Fibroblast of the aortic adventitia (primary cell): ENCODE measurements at regions not wholly inside any gene's neighbourhood (a gene's known extent, or its start where the extent isn't known, plus 50 kb on each side); places are given as distances from the start of the nearest gene placed in this dataset.
A peak's percentile ranks its signal among the peaks of the same experiment; 100 is the strongest.

Experiments
- DNase-seq: peaks from one replicate; pipeline ENCODE4 v3.0.0-alpha.2; 2010; ENCODE audit warnings: low read depth
- H3K4me3 ChIP-seq: 2 replicates; pipeline ENCODE4 v1.5.1; 2011; ENCODE audit warnings: low read depth, mild to moderate bottlenecking, control low read depth, low read length, moderate library complexity
- TF ChIP-seq, protein P1 (sequence below): IDR thresholded peaks from 2 replicates; pipeline ENCODE4 v1.5.1; 2011; ENCODE audit warnings: mild to moderate bottlenecking, low read length, control low read depth, inconsistent platforms; ENCODE audit not compliant: insufficient read depth

DNA sequence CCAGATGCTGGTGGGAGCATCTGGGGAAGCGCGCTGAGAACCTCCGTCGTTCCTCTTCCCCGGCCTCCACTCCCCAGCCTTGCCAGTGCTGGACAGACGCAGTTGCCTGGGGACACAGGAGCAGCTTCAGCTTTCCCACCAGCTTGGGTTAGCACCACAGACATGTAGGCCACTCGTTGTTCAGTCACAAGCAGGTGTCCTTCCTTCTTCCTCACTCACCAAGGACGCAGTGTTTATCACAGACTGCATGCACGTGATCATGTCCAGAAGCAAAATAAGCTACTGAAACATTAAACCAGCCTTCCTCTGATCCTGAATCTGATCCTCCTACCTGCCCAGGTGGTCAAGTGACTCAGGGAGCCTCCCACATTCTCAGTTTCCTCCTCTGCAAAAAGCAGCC, 232.9 kb downstream of the SYK start:
- DNase-seq: no peak
- TF ChIP-seq, protein P1, sequence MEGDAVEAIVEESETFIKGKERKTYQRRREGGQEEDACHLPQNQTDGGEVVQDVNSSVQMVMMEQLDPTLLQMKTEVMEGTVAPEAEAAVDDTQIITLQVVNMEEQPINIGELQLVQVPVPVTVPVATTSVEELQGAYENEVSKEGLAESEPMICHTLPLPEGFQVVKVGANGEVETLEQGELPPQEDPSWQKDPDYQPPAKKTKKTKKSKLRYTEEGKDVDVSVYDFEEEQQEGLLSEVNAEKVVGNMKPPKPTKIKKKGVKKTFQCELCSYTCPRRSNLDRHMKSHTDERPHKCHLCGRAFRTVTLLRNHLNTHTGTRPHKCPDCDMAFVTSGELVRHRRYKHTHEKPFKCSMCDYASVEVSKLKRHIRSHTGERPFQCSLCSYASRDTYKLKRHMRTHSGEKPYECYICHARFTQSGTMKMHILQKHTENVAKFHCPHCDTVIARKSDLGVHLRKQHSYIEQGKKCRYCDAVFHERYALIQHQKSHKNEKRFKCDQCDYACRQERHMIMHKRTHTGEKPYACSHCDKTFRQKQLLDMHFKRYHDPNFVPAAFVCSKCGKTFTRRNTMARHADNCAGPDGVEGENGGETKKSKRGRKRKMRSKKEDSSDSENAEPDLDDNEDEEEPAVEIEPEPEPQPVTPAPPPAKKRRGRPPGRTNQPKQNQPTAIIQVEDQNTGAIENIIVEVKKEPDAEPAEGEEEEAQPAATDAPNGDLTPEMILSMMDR: no peak
- H3K4me3 ChIP-seq: no peak overlapping the region

DNA sequence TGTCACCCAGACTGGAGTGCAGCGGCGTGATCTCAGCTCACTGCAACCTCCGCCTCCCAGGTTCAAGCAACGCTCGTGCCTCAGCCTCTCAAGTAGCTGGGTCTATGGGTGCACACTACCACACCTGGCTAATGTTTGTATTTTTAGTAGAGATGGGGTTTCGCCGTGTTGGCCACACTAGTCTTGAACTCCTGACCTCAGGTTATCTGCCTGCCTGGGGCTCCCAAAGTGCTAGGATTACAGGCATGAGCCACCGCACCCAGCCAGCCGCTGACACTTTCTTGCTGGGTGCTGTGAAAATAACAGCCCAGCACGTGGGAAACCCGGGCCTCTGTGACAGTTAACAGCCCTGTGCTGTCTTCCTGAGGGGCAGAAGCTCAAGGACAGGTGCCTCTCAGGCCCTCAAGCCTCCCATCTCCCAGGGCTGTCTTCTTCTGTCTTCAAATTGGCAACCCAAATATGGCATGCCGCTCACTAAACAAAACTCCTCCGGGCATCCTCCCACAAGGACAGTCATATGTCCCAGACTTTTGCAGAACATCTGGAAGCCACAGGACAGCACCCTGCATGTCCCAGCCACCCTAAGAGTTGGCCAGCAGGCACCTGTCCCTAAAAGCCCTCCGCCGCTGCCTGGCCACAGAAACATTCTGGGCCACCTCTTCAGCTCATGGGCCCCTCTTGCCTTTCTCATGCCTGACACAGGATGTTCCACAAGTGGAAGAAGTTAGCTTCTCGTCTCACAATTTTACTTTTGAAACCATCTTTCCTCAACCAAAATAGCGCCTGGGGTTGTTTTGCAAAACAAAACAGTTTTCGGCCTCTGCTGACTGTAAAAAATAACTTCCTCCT, 233.6 kb downstream of the SYK start:
- TF ChIP-seq, protein P1: no peak
- DNase-seq: no peak

DNA sequence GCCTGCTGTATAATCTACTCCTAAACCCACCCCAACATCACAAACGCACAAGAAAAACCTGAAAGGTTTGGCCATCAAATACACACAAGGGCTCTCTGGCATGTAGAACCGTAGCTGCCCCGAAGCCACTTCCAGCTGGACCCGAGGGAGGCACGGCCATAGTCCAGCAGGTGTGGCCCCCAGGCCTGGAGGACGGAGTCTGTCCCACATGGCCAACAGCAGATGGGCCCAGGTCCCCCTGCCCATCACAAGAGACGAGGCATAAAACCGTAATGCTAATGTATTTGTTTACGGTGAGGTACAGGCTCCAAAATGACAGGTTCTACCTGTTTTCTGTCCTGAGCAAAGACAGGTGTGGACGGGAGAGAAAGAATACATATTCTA, 234.2 kb downstream of the SYK start:
- TF ChIP-seq, protein P1: no peak
- no peak for DNase-seq
- no peak overlapping the region for H3K4me3 ChIP-seq

More for the DNA sequence above, 233.6 kb downstream of the SYK start:
- no peak overlapping the region for H3K4me3 ChIP-seq

GRCh38 chr9:91036356-91036755, 234.7 kb downstream of the SYK start:
- TF ChIP-seq, protein P1: no peak
- no peak for DNase-seq

DNA sequence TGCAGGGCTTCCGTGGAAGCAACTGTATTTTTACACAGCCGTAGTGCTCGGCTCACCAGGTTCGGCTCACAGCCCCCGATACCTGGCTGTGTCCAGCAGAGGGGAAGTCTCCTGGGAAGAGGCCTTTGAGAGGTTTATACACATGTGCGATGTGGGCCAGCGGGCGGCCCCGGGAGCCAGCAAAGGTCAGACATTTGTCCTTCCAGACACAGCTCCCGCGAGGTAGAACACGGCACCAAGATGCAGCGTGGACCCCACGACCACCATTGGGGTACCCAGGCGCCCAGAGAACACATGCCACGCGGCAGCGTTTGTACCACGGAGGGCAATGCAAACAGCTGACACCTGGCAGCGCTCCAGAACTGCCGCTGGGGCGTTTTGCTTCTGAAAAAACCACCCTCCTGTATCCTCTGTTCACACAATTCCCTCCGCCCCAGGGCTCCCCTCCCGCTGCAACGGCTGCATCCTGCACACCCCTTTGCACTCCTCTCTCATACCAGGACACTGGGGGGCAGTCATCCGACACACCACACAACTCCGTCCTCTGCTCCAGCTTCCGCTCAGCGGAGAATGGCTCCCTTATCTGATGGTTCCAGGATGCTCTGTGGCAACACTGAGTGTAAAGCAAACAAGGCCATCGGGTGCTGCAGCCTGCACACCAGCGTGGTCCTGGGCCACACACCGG, 235.3 kb downstream of the SYK start:
- no peak overlapping the region for H3K4me3 ChIP-seq
- TF ChIP-seq, protein P1: peak; percentile 67
- DNase-seq: peak; percentile 94

More at GRCh38 chr9:91036356-91036755, 234.7 kb downstream of the SYK start:
- H3K4me3 ChIP-seq: no peak overlapping the region

DNA sequence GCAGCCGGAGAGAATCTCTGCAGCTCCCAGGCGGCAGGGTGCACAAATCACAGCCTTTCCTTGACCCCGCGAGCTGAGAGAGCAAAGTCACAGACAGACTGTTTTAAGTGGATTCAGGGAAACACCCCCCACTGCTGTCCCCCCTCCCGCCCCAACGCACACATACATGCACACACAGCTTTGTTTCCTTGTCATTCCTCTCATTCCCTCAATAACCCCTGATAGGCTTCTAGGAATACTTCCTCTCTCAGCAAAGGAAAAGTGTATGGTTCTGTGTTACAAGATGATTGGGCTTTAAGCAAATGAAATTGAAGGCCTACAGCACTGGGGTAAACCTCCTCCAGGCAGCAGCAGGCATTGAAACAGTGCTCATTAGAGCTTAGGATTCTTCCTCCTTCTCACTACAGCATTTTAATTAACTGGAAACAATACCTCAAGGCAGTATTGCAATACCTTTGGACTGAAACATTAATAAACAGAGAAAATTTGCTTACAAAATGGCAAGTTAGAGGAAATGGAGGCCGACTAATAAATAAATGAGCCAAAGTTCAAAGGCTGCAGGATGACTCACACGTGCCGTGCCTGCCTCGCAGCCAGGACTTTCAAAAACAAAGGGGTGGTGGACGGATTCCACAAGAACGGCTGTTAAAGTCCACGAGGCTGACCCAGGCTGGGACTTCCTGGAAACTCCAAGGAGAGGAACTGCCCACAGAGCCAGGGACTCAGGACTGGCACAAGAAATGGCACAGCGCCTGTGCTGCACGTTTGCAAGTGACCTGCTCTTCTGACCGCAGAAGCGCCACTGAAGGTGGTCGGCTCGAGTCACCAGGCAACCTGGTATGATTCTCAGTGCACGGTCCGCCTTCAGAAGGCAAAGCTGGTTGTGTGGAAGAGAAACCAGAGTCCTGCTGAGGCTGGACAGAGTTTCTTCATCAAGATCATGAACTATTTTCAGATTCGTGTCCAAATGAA, 236.2 kb downstream of the SYK start:
- DNase-seq: peak; percentile 90
- no peak overlapping the region for H3K4me3 ChIP-seq

More for the DNA sequence above, 236.2 kb downstream of the SYK start:
- TF ChIP-seq, protein P1: no peak
